NCI-H748 (cell line): ENCODE measurements at regions not wholly inside any gene's neighbourhood (a gene's known extent, or its start where the extent isn't known, plus 50 kb on each side); places are given as distances from the start of the nearest gene placed in this dataset.

Source experiments
- DNase-seq: peaks from one replicate; lab custom pipeline; 2025; ENCODE audit not compliant: unreplicated experiment; lab: John Stamatoyannopoulos, UW

GRCh38 chr2:226580403-226580802 is 219.2 kb downstream of the IRS1 start:
- DNase-seq = no peak

- no peak for DNase-seq
Observed at GRCh38 chr2:226579519-226579918, 220.1 kb downstream of the IRS1 start.

GRCh38 chr2:226578879-226579278 is 220.7 kb downstream of the IRS1 start:
- no peak for DNase-seq

GRCh38 chr2:226578373-226578772 is 221.2 kb downstream of the IRS1 start:
- DNase-seq = no peak

- no peak for DNase-seq
Observed at GRCh38 chr2:226575928-226576327, 223.7 kb downstream of the IRS1 start.

GRCh38 chr2:226573158-226573557 is 226.5 kb downstream of the IRS1 start:
- DNase-seq = no peak

- DNase-seq = no peak
Observed at GRCh38 chr2:226564667-226565066, 235.0 kb downstream of the IRS1 start.

- no peak for DNase-seq
Observed at GRCh38 chr2:226561962-226562361, 237.7 kb downstream of the IRS1 start.

- DNase-seq = no peak
Observed at GRCh38 chr2:226560325-226560724, 239.3 kb downstream of the IRS1 start.

GRCh38 chr2:226559536-226559935 is 240.1 kb downstream of the IRS1 start:
- DNase-seq = no peak

- DNase-seq = no peak
Observed at GRCh38 chr2:226558418-226558817, 241.2 kb downstream of the IRS1 start.

- no peak for DNase-seq
Observed at GRCh38 chr2:226556050-226556449, 243.6 kb downstream of the IRS1 start.

GRCh38 chr2:226554701-226555100 is 244.9 kb downstream of the IRS1 start:
- DNase-seq = no peak

GRCh38 chr2:226553333-226553732 is 246.3 kb downstream of the IRS1 start:
- DNase-seq = no peak

- DNase-seq = no peak
Observed at GRCh38 chr2:226552571-226553285, 246.9 kb downstream of the IRS1 start.

GRCh38 chr2:226551522-226552250 is 247.9 kb downstream of the IRS1 start:
- DNase-seq = no peak

- DNase-seq = no peak
Observed at GRCh38 chr2:226550801-226551200, 248.8 kb downstream of the IRS1 start.

- DNase-seq = no peak
Observed at GRCh38 chr2:226548732-226549131, 250.9 kb downstream of the IRS1 start.

GRCh38 chr2:226544596-226545210 is 254.9 kb downstream of the IRS1 start:
- no peak for DNase-seq

- DNase-seq = no peak
Observed at GRCh38 chr2:226540204-226540994, 259.2 kb downstream of the IRS1 start.

- no peak for DNase-seq
Observed at GRCh38 chr2:226536410-226536809, 263.2 kb downstream of the IRS1 start.
